SH-SY5Y (cell line): ENCODE measurements at regions not wholly inside any gene's neighbourhood (a gene's known extent, or its start where the extent isn't known, plus 50 kb on each side); places are given as distances from the start of the nearest gene placed in this dataset.

ENCODE experiments used
- GATA2 ChIP-seq: IDR thresholded peaks from 2 replicates; pipeline ENCODE4 v1.6.1; 2011; ENCODE audit warnings: mild to moderate bottlenecking, low read depth, low read length
- GATA3 ChIP-seq: IDR thresholded peaks from 2 replicates; pipeline ENCODE4 v1.6.1; 2011; ENCODE audit warnings: low read depth, mild to moderate bottlenecking, low read length, moderate library complexity

DNA sequence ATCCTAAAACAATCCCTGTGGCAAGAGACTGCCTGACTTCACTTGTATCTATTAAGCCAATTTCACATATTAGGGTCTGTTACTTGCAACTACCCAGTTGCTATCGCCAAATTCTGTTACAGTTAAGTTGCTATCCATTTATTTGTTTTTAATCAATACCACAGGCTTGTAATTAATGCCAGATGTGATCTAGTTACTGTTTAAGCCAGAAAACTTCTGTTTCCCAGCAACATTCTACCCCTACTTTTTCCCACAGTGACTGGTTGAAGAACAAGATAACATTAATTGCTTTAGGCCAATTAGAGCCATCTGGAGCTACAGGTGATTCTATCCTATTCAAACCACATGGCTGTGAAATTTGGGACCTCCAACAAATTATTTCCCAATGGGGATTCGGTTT lies 131.3 kb downstream of the ALOX5 start:
- peak; percentile 62 for TF ChIP-seq GATA3
- peak; percentile 62; the same call in 1 of the 2 replicates for TF ChIP-seq GATA2
